GM12875 (cell line): ENCODE measurements at regions not wholly inside any gene's neighbourhood (a gene's known extent, or its start where the extent isn't known, plus 50 kb on each side); places are given as distances from the start of the nearest gene placed in this dataset.

Experiments used
- H3K4me3 ChIP-seq: one replicate; pipeline ENCODE4 v1.5.1; 2011; ENCODE audit warnings: low read depth, low read length, control low read depth
- TF ChIP-seq, protein P1 (sequence below): IDR thresholded peaks from 2 replicates; pipeline ENCODE4 v1.5.1; 2011; ENCODE audit warnings: low read depth, mild to moderate bottlenecking, control low read depth, inconsistent platforms, low read length, moderate library complexity, borderline replicate concordance; ENCODE audit not compliant: insufficient read depth

DNA sequence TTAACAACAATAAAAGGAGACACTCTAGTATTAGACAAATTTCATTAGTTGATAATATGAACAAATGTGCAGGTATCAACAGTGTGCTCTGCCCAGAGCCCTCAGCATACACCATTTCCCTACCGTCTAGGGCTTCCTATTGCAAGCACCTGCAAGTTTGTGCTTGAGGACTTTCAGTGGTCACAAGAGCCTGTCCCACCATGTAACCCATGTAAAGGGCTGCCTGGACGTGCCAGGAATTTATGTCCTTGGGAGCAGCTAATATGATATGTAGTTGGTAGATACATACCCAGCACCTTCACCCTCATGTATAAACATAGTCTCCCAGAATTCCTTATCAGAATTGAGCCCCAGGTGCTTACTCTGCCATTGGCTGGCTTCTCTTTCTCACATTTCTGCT, 128.0 kb downstream of the UFM1 start:
- TF ChIP-seq, protein P1, sequence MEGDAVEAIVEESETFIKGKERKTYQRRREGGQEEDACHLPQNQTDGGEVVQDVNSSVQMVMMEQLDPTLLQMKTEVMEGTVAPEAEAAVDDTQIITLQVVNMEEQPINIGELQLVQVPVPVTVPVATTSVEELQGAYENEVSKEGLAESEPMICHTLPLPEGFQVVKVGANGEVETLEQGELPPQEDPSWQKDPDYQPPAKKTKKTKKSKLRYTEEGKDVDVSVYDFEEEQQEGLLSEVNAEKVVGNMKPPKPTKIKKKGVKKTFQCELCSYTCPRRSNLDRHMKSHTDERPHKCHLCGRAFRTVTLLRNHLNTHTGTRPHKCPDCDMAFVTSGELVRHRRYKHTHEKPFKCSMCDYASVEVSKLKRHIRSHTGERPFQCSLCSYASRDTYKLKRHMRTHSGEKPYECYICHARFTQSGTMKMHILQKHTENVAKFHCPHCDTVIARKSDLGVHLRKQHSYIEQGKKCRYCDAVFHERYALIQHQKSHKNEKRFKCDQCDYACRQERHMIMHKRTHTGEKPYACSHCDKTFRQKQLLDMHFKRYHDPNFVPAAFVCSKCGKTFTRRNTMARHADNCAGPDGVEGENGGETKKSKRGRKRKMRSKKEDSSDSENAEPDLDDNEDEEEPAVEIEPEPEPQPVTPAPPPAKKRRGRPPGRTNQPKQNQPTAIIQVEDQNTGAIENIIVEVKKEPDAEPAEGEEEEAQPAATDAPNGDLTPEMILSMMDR: no peak
- no peak overlapping the region for H3K4me3 ChIP-seq

- no peak overlapping the region for H3K4me3 ChIP-seq
- TF ChIP-seq, protein P1: no peak
These were observed 134.0 kb downstream of the UFM1 start for GRCh38 chr13:38483623-38484022.

- TF ChIP-seq, protein P1: no peak
- no peak overlapping the region for H3K4me3 ChIP-seq
These were observed 141.0 kb downstream of the UFM1 start for GRCh38 chr13:38490657-38491056.

DNA sequence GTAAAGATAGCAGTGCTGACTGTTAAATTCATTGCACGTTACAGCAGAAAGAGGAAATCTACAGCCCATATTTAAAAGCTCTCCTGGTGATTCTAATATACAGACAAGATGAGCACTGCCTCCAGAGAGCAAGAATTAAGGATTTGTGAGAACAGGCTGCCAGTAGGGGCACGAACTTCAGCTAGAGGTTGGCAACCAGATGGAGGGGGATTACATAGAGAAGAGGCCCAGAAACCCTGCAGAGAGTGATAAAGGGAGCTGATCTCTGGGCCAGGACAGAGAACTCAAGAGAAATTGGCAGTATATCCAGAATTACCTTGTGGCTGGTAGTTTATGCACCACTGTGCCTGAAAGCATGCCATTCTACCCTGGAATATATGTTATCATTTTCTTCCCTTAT, 144.8 kb downstream of the UFM1 start:
- TF ChIP-seq, protein P1: no peak
- H3K4me3 ChIP-seq: no peak overlapping the region

DNA sequence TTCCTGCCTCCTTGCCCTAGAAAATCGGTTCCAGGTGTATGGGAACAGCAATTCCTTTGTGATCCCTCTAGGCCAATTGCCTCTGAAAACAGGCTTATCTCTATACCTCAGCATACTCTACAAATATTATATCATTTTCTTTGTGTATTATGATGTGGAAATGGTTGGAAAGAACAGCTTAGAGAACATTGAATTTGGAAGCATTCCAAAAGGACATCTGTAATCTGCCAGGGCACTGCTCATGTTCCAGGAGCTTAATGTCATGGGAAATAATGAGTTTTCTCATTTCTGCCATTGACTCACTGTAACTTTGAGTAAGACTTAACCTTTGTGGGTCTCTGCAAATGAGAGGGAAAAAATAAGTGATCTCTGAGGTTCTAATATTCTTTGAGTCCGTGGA, 147.3 kb downstream of the UFM1 start:
- TF ChIP-seq, protein P1: no peak
- H3K4me3 ChIP-seq: no peak overlapping the region

GRCh38 chr13:38498271-38498670, 148.6 kb downstream of the UFM1 start:
- H3K4me3 ChIP-seq: no peak overlapping the region
- TF ChIP-seq, protein P1: no peak

DNA sequence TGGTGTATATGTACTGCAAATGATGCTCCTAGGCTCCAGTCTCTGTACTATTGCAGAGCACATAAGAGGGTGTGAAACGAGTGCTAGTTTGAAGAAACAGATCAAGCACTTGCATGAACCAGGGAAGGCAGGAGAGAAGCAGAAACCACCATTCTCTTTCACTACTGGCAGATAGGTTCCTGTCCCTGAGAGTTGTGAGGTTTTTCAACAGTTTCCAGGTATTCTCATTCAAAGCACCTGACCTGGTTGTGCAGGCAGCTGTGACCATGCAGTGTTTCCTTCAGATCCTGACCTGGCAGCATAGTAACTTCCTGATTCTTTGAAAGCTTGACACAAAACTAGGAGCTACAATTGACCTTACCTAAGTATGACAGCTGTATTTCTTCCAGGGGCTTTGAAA, 164.9 kb downstream of the UFM1 start:
- H3K4me3 ChIP-seq: no peak overlapping the region
- TF ChIP-seq, protein P1: no peak
